GM19324 (cell line): ENCODE measurements at regions not wholly inside any gene's neighbourhood (a gene's known extent, or its start where the extent isn't known, plus 50 kb on each side); places are given as distances from the start of the nearest gene placed in this dataset.

Experiments used
- ATAC-seq: cut with Tn5 transposase; IDR thresholded peaks from one replicate; pipeline ENCODE4 v1.9.1; 2021; ENCODE audit warnings: mild to moderate bottlenecking, moderate library complexity; ENCODE audit not compliant: unreplicated experiment, low FRiP score

- no peak for ATAC-seq
These were observed 208.6 kb upstream of the PFN2 start for GRCh38 chr3:150179330-150179729.

- no peak for ATAC-seq
These were observed 207.1 kb upstream of the PFN2 start for GRCh38 chr3:150177673-150178381.

GRCh38 chr3:150174179-150174578, 203.5 kb upstream of the PFN2 start:
- ATAC-seq: no peak

GRCh38 chr3:150172356-150172755, 201.7 kb upstream of the PFN2 start:
- ATAC-seq: no peak

- no peak for ATAC-seq
These were observed 200.3 kb upstream of the PFN2 start for GRCh38 chr3:150170852-150171520.

GRCh38 chr3:150169330-150169940, 198.7 kb upstream of the PFN2 start:
- no peak for ATAC-seq

- ATAC-seq: no peak
These were observed 198.0 kb upstream of the PFN2 start for GRCh38 chr3:150168698-150169097.

GRCh38 chr3:150165396-150166094, 194.8 kb upstream of the PFN2 start:
- ATAC-seq: no peak

- ATAC-seq: no peak
These were observed 190.3 kb upstream of the PFN2 start for GRCh38 chr3:150161011-150161410.

GRCh38 chr3:150158943-150159625, 188.4 kb upstream of the PFN2 start:
- no peak for ATAC-seq

GRCh38 chr3:150152567-150152966, 181.9 kb upstream of the PFN2 start:
- no peak for ATAC-seq

GRCh38 chr3:150150633-150151032, 179.9 kb upstream of the PFN2 start:
- no peak for ATAC-seq

- no peak for ATAC-seq
These were observed 179.0 kb upstream of the PFN2 start for GRCh38 chr3:150149651-150150051.

GRCh38 chr3:150148227-150148626, 177.5 kb upstream of the PFN2 start:
- no peak for ATAC-seq

GRCh38 chr3:150147776-150148175, 177.1 kb upstream of the PFN2 start:
- ATAC-seq: no peak

GRCh38 chr3:150146991-150147761, 176.5 kb upstream of the PFN2 start:
- ATAC-seq: no peak

GRCh38 chr3:150145659-150146058, 175.0 kb upstream of the PFN2 start:
- ATAC-seq: no peak

GRCh38 chr3:150144191-150144708, 173.6 kb upstream of the PFN2 start:
- no peak for ATAC-seq

GRCh38 chr3:150142936-150143335, 172.2 kb upstream of the PFN2 start:
- no peak for ATAC-seq
